Activated CD8-positive, alpha-beta T cell treated with anti-CD3 and anti-CD28 coated beads for 36 hours (primary cell): ENCODE measurements at regions not wholly inside any gene's neighbourhood (a gene's known extent, or its start where the extent isn't known, plus 50 kb on each side); places are given as distances from the start of the nearest gene placed in this dataset.
"Not testable (repeated sequence)": the region's sequence is repeated elsewhere in the genome, so short reads cannot be mapped to it uniquely, and the experiment has no call there.

Experiments
- ATAC-seq: fragments of 200-7000 bp; cut with Tn5 transposase; one replicate; pipeline ENCODE4 v1.10.0; 2021; ENCODE audit warnings: mild to moderate bottlenecking, moderate library complexity
- CTCF ChIA-PET: fragments of 350-600 bp; sonication (Branson Sonifier 250); formaldehyde crosslinking; loops from one replicate; lab custom pipeline; 2021; ENCODE audit warnings: antibody characterized with exemption; lab: Charles Lee
- POLR2A ChIA-PET: fragments of 350-600 bp; sonication (Branson Sonifier 250); formaldehyde crosslinking; loops from one replicate; lab custom pipeline; 2021; ENCODE audit warnings: antibody characterized with exemption; lab: Charles Lee
- DNase-seq: peaks from one replicate; pipeline ENCODE4 v3.0.0-alpha.2; 2020
- H3K27ac Mint-ChIP-seq: one replicate; pipeline ENCODE4 v1.8.0; 2021; ENCODE audit warnings: mild to moderate bottlenecking, mixed read lengths
- H3K27me3 Mint-ChIP-seq: one replicate; pipeline ENCODE4 v1.8.0; 2021; ENCODE audit warnings: mixed read lengths
- H3K36me3 Mint-ChIP-seq: one replicate; pipeline ENCODE4 v1.8.0; 2021; ENCODE audit warnings: low read depth, mixed read lengths
- H3K4me1 Mint-ChIP-seq: one replicate; pipeline ENCODE4 v1.8.0; 2021; ENCODE audit warnings: low read depth, mixed read lengths
- H3K4me3 Mint-ChIP-seq: one replicate; pipeline ENCODE4 v1.8.0; 2021; ENCODE audit warnings: mild to moderate bottlenecking, moderate library complexity, mixed read lengths
- H3K9me3 Mint-ChIP-seq: one replicate; pipeline ENCODE4 v1.8.0; 2021; ENCODE audit warnings: mixed read lengths
- CTCF ChIP-seq: fragments of 200-600 bp; IDR thresholded peaks from one replicate; pipeline ENCODE4 v1.8.0; 2022; ENCODE audit warnings: antibody characterized with exemption, mild to moderate bottlenecking
- intact Hi-C: fragments of 100-400 bp; cut with micrococcal nuclease; formaldehyde crosslinking; loops from one replicate; pipeline ENCODE4 v1.10.0; 2022

- Mint-ChIP-seq H3K27ac (no peak overlapping the region), H3K9me3 (no peaks in the 10 kb centered on the region), H3K27me3 (no peaks in the 10 kb centered on the region), H3K4me3 (no peak overlapping the region), H3K4me1 (no peaks in the 10 kb centered on the region), H3K36me3 (no peaks in the 10 kb centered on the region)
- DNase-seq (no peak), ATAC-seq (no peak)
- ChIA-PET CTCF (no interaction called here), POLR2A (no interaction called here)
- no peak for TF ChIP-seq CTCF
- intact Hi-C loops: no loop called here
These were observed 262.7 kb upstream of the SPHKAP start for GRCh38 chr2:228444161-228444560.

GRCh38 chr2:228433721-228434120 lies 252.2 kb upstream of the SPHKAP start:
- no peak for TF ChIP-seq CTCF
- CTCF ChIA-PET: no interaction called here
- H3K4me3 Mint-ChIP-seq: no peak overlapping the region
- ATAC-seq (no peak), DNase-seq (no peak)
- peaks cover 2% of the 10 kb centered on the region for H3K9me3 Mint-ChIP-seq
- no peaks in the 10 kb centered on the region for H3K4me1 Mint-ChIP-seq
- H3K27ac Mint-ChIP-seq: no peak overlapping the region
- H3K36me3 Mint-ChIP-seq: no peaks in the 10 kb centered on the region
- no peaks in the 10 kb centered on the region for H3K27me3 Mint-ChIP-seq
- intact Hi-C loops: no loop called here
- POLR2A ChIA-PET: no interaction called here

- no peak for ATAC-seq
- Mint-ChIP-seq H3K36me3 (no peaks in the 10 kb centered on the region), H3K4me3 (no peak overlapping the region), H3K27me3 (no peaks in the 10 kb centered on the region), H3K4me1 (no peaks in the 10 kb centered on the region), H3K9me3 (peaks cover 12% of the 10 kb centered on the region), H3K27ac (no peak overlapping the region)
- POLR2A ChIA-PET: no interaction called here
- CTCF ChIA-PET: no interaction called here
- intact Hi-C loops: no loop called here
- no peak for DNase-seq
- TF ChIP-seq CTCF: no peak
These were observed 250.6 kb upstream of the SPHKAP start for GRCh38 chr2:228432116-228432515.

- H3K36me3 Mint-ChIP-seq: no peaks in the 10 kb centered on the region
- DNase-seq (no peak), ATAC-seq (no peak)
- CTCF ChIA-PET: no interaction called here
- H3K4me3 Mint-ChIP-seq: no peak overlapping the region
- H3K27ac Mint-ChIP-seq: no peak overlapping the region
- TF ChIP-seq CTCF: no peak
- no peaks in the 10 kb centered on the region for H3K4me1 Mint-ChIP-seq
- H3K9me3 Mint-ChIP-seq: peaks cover 12% of the 10 kb centered on the region
- POLR2A ChIA-PET: no interaction called here
- intact Hi-C loops: no loop called here
- H3K27me3 Mint-ChIP-seq: no peaks in the 10 kb centered on the region
These were observed 249.5 kb upstream of the SPHKAP start for GRCh38 chr2:228430986-228431385.

GRCh38 chr2:228426502-228427216 lies 245.2 kb upstream of the SPHKAP start:
- no peaks in the 10 kb centered on the region for H3K36me3 Mint-ChIP-seq
- H3K27me3 Mint-ChIP-seq: no peaks in the 10 kb centered on the region
- H3K4me3 Mint-ChIP-seq: no peak overlapping the region
- H3K9me3 Mint-ChIP-seq: peaks cover 12% of the 10 kb centered on the region
- DNase-seq: no peak
- no peaks in the 10 kb centered on the region for H3K4me1 Mint-ChIP-seq
- ATAC-seq: no peak
- no peak for TF ChIP-seq CTCF
- intact Hi-C loops: no loop called here
- CTCF ChIA-PET: no interaction called here
- POLR2A ChIA-PET: no interaction called here
- no peak overlapping the region for H3K27ac Mint-ChIP-seq

- DNase-seq, H3K36me3 Mint-ChIP-seq, H3K4me3 Mint-ChIP-seq, CTCF ChIA-PET, H3K4me1 Mint-ChIP-seq, ATAC-seq, H3K27ac Mint-ChIP-seq, intact Hi-C loops, H3K27me3 Mint-ChIP-seq, POLR2A ChIA-PET: not testable (repeated sequence)
- peaks cover 12% of the 10 kb centered on the region for H3K9me3 Mint-ChIP-seq
These were observed 244.0 kb upstream of the SPHKAP start for GRCh38 chr2:228425411-228426060.
